GM19463 (cell line): ENCODE measurements at regions not wholly inside any gene's neighbourhood (a gene's known extent, or its start where the extent isn't known, plus 50 kb on each side); places are given as distances from the start of the nearest gene placed in this dataset.
"Not testable (repeated sequence)": the region's sequence is repeated elsewhere in the genome, so short reads cannot be mapped to it uniquely, and the experiment has no call there.

Source experiments
- ATAC-seq: cut with Tn5 transposase; IDR thresholded peaks from one replicate; pipeline ENCODE4 v1.9.1; 2021; ENCODE audit warnings: mild to moderate bottlenecking, moderate library complexity; ENCODE audit not compliant: unreplicated experiment

- ATAC-seq = no peak
These were observed 161.7 kb downstream of the SMARCA1 start for GRCh38 chrX:129361576-129361975.

GRCh38 chrX:129360175-129360574 is 163.1 kb downstream of the SMARCA1 start:
- peak; percentile 95 for ATAC-seq

GRCh38 chrX:129359269-129359668 is 164.0 kb downstream of the SMARCA1 start:
- ATAC-seq = no peak

GRCh38 chrX:129357428-129357827 is 165.9 kb downstream of the SMARCA1 start:
- ATAC-seq = not testable (repeated sequence)

- peak; percentile 61 for ATAC-seq
These were observed 176.0 kb downstream of the SMARCA1 start for GRCh38 chrX:129347291-129347690.

GRCh38 chrX:129346574-129346973 is 176.7 kb downstream of the SMARCA1 start:
- no peak for ATAC-seq

GRCh38 chrX:129337264-129337663 is 186.0 kb downstream of the SMARCA1 start:
- not testable (repeated sequence) for ATAC-seq

- no peak for ATAC-seq
These were observed 200.2 kb downstream of the SMARCA1 start for GRCh38 chrX:129323115-129323514.

- ATAC-seq = no peak
These were observed 204.9 kb downstream of the SMARCA1 start for GRCh38 chrX:129318375-129318774.

- ATAC-seq = no peak
These were observed 206.8 kb downstream of the SMARCA1 start for GRCh38 chrX:129316461-129316860.

GRCh38 chrX:129310000-129310399 is 213.3 kb downstream of the SMARCA1 start:
- ATAC-seq = no peak

GRCh38 chrX:129262912-129263311 is 260.4 kb downstream of the SMARCA1 start:
- no peak for ATAC-seq

- not testable (repeated sequence) for ATAC-seq
These were observed 267.8 kb downstream of the SMARCA1 start for GRCh38 chrX:129255516-129255915.

- ATAC-seq = no peak
These were observed 273.7 kb downstream of the SMARCA1 start for GRCh38 chrX:129249563-129249962.

GRCh38 chrX:129247642-129248041 is 275.6 kb downstream of the SMARCA1 start:
- no peak for ATAC-seq

- no peak for ATAC-seq
These were observed 283.9 kb downstream of the SMARCA1 start for GRCh38 chrX:129239371-129239770.

- ATAC-seq = no peak
These were observed 285.3 kb downstream of the SMARCA1 start for GRCh38 chrX:129238011-129238410.

- ATAC-seq = no peak
These were observed 287.4 kb downstream of the SMARCA1 start for GRCh38 chrX:129235903-129236302.

- no peak for ATAC-seq
These were observed 289.5 kb downstream of the SMARCA1 start for GRCh38 chrX:129233786-129234185.

- ATAC-seq = no peak
These were observed 292.3 kb downstream of the SMARCA1 start for GRCh38 chrX:129230850-129231512.

- ATAC-seq = no peak
These were observed 293.1 kb downstream of the SMARCA1 start for GRCh38 chrX:129230168-129230567.

- no peak for ATAC-seq
These were observed 295.9 kb downstream of the SMARCA1 start for GRCh38 chrX:129227366-129227765.

GRCh38 chrX:129193357-129193756 is 329.9 kb downstream of the SMARCA1 start:
- ATAC-seq = no peak
